ENCODE measurements at regions not wholly inside any gene's neighbourhood (a gene's known extent, or its start where the extent isn't known, plus 50 kb on each side); places are given as distances from the start of the nearest gene placed in this dataset.

- FAIRE-seq (no peak), ATAC-seq (no peak), DNase-seq (ENCODE audit: low read depth, low spot score) (no peak)
- Histone ChIP-seq H3K4me3 (no peak overlapping the region), H3K9ac (ENCODE audit: control insufficient read depth, insufficient read depth, low read length) (no peak overlapping the region), H3K4me2 (ENCODE audit: control insufficient read depth, insufficient read depth) (no peak overlapping the region), H3K4me1 (ENCODE audit: control insufficient read depth, insufficient read depth, low read length) (no peaks in the 10 kb centered on the region), H3K27ac (ENCODE audit: control insufficient read depth, insufficient read depth) (no peak overlapping the region), H2AFZ (ENCODE audit: control insufficient read depth, low read depth, low read length) (no peak overlapping the region), H3K27me3 (replicated peaks in 1 of 2; ENCODE audit: control insufficient read depth in 2 of 2, insufficient read depth in 2 of 2, low read length in 1 of 2) (no peaks in the 10 kb centered on the region; a peak in 1 of 4 replicates), H3K79me2 (ENCODE audit: control insufficient read depth, insufficient read depth, low read length) (no peaks in the 10 kb centered on the region), H3K36me3 (ENCODE audit: control insufficient read depth in 2 of 2, insufficient read depth in 2 of 2, low read length in 1 of 2) (no peaks in the 10 kb centered on the region), H4K20me1 (ENCODE audit: control insufficient read depth, insufficient read depth) (no peaks in the 10 kb centered on the region), H3K9me3 (replicated peaks; ENCODE audit: control insufficient read depth, insufficient read depth, low read length) (no peaks in the 10 kb centered on the region)
- intact Hi-C loops (cut with micrococcal nuclease; ENCODE audit: unreplicated experiment) = no loop called here
- POLR2A ChIA-PET = no interaction called here
- no TSS peak for BruUV-seq (replicated peaks)
- RAD21 ChIA-PET (ENCODE audit: unreplicated experiment) = no interaction called here
- SMC1A ChIA-PET (ENCODE audit: uncharacterized antibody, unreplicated experiment) = no interaction called here
- 0% methylated on average over 4 of the region's 4 CpGs for WGBS (ENCODE audit: insufficient coverage, insufficient replicate concordance, low lambda C conversion rate, missing lambda C conversion rate)
- CTCF ChIA-PET = no interaction called here
- in situ Hi-C loops (cut with MboI) = no loop called here
- TF ChIP-seq RAD21 (IDR thresholded peaks at IDR 0.05; ENCODE audit: insufficient read depth, low read depth, low read length) (no peak), RELB (IDR thresholded peaks at IDR 0.05; ENCODE audit: low read depth) (no peak), FOS (IDR thresholded peaks at IDR 0.05; ENCODE audit: borderline replicate concordance, extremely low read depth, insufficient read length) (no peak), IRF3 (IDR thresholded peaks at IDR 0.05) (no peak)
These were observed 86.5 kb upstream of the ARL4C start for GRCh38 chr2:234583331-234583730.

DNA sequence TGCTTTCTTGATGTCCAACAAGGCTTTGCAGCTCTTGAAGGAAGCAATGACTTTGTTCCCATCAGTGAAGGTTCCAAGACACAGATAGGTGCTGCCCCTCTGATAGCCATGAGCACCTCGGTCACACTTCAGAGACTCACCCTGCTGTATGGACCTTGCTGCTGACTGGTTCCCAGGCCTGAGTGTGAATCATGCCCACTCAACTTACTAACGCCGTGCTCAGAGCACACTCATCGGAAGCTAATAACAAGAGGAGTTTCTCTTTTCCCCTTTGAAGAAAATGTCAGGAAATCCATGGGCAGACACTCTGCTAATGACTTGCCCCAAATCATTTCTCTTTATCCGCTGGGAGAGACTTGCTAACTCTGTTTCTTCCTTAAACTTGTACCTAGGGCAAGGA is 83.8 kb upstream of the ARL4C start:
- Histone ChIP-seq H3K4me2 (ENCODE audit: control insufficient read depth, insufficient read depth) (no peak overlapping the region), H3K9ac (ENCODE audit: control insufficient read depth, insufficient read depth, low read length) (no peak overlapping the region), H3K9me3 (replicated peaks; ENCODE audit: control insufficient read depth, insufficient read depth, low read length) (no peaks in the 10 kb centered on the region), H3K4me1 (ENCODE audit: control insufficient read depth, insufficient read depth, low read length) (no peaks in the 10 kb centered on the region), H2AFZ (ENCODE audit: control insufficient read depth, low read depth, low read length) (no peak overlapping the region), H3K27ac (ENCODE audit: control insufficient read depth, insufficient read depth) (no peak overlapping the region), H3K36me3 (ENCODE audit: control insufficient read depth in 2 of 2, insufficient read depth in 2 of 2, low read length in 1 of 2) (no peaks in the 10 kb centered on the region), H3K79me2 (ENCODE audit: control insufficient read depth, insufficient read depth, low read length) (no peaks in the 10 kb centered on the region), H4K20me1 (ENCODE audit: control insufficient read depth, insufficient read depth) (no peaks in the 10 kb centered on the region), H3K4me3 (no peak overlapping the region), H3K27me3 (replicated peaks in 1 of 2; ENCODE audit: control insufficient read depth in 2 of 2, insufficient read depth in 2 of 2, low read length in 1 of 2) (no peaks in the 10 kb centered on the region; a peak in 1 of 4 replicates)
- ATAC-seq = no peak
- in situ Hi-C loops (cut with MboI) (no loop called here), intact Hi-C loops (cut with micrococcal nuclease; ENCODE audit: unreplicated experiment) (no loop called here)
- 47% methylated on average over 5 of the region's 5 CpGs for WGBS (ENCODE audit: insufficient coverage, insufficient replicate concordance, low lambda C conversion rate, missing lambda C conversion rate)
- SMC1A ChIA-PET (ENCODE audit: uncharacterized antibody, unreplicated experiment) = no interaction called here
- no peak for DNase-seq (ENCODE audit: low read depth, low spot score)
- no peak for FAIRE-seq
- POLR2A ChIA-PET = no interaction called here
- no TSS peak for BruUV-seq (replicated peaks)
- CTCF ChIA-PET = interaction anchor here (0.8 kb wide), 1 partner anchor 36 kb away, joined by 4 read pairs; no protein-coding TSS in a partner anchor
- no peak for TF ChIP-seq CHD1 (IDR thresholded peaks at IDR 0.05; ENCODE audit: low read depth, low read length)
- no peak for TF ChIP-seq USF1 (IDR thresholded peaks at IDR 0.05; ENCODE audit: borderline replicate concordance, extremely low read length, insufficient read depth, low read depth, low read length)
- TF ChIP-seq ZNF622 (IDR thresholded peaks at IDR 0.05) = no peak
- no peak for TF ChIP-seq ZNF384 (IDR thresholded peaks at IDR 0.05; ENCODE audit: borderline replicate concordance, low read depth, low read length)
- RAD21 ChIA-PET (ENCODE audit: unreplicated experiment) = no interaction called here
